OCI-LY7 (cell line): ENCODE measurements at regions not wholly inside any gene's neighbourhood (a gene's known extent, or its start where the extent isn't known, plus 50 kb on each side); places are given as distances from the start of the nearest gene placed in this dataset.

ENCODE experiments used
- BruUV-seq: library from RNA; stranded (reverse); fragments of 400-500 nt; replicated peaks from 2 replicates; lab custom pipeline; 2021; lab: Mats Ljungman, UMichigan
- CTCF ChIA-PET: fragments of 300-600 bp; sonication (Branson Sonifier 250); formaldehyde crosslinking; loops from one replicate; lab custom pipeline; 2022; ENCODE audit warnings: antibody characterized with exemption; ENCODE audit not compliant: unreplicated experiment; lab: Charles Lee
- POLR2A ChIA-PET: fragments of 300-600 bp; sonication (Branson Sonifier 250); formaldehyde crosslinking; loops from one replicate; lab custom pipeline; 2022; ENCODE audit warnings: antibody characterized with exemption; lab: Charles Lee
- DNase-seq: peaks from one replicate; pipeline ENCODE4 v3.0.0-alpha.2; 2015; ENCODE audit warnings: low spot score
- H2AFZ ChIP-seq: fragments of 200-600 bp; sonication (generic), shearing (Covaris generic); 2 replicates; pipeline ENCODE4 v1.6.1; 2014; ENCODE audit warnings: mild to moderate bottlenecking, antibody characterized with exemption, low read length, moderate library complexity
- H3K27ac ChIP-seq: fragments of 200-600 bp; sonication (generic); 2 replicates; pipeline ENCODE4 v1.5.1; 2014; ENCODE audit warnings: mixed run types, low read depth, mild to moderate bottlenecking, moderate library complexity, low read length, inconsistent platforms; ENCODE audit not compliant: poor library complexity, severe bottlenecking
- H3K36me3 ChIP-seq: fragments of 200-600 bp; sonication (generic); 2 replicates; pipeline ENCODE4 v1.6.1; 2014; ENCODE audit warnings: mild to moderate bottlenecking, antibody characterized with exemption, low read length, moderate library complexity, mixed read lengths; ENCODE audit not compliant: insufficient read depth
- H3K4me1 ChIP-seq: fragments of 200-600 bp; sonication (generic); 2 replicates; pipeline ENCODE4 v1.5.1; 2014; ENCODE audit warnings: mild to moderate bottlenecking, low read length; ENCODE audit not compliant: insufficient read depth, poor library complexity, severe bottlenecking
- H3K4me2 ChIP-seq: fragments of 200-600 bp; sonication (generic); 2 replicates; pipeline ENCODE4 v1.6.1; 2014; ENCODE audit warnings: mild to moderate bottlenecking, low read length
- H3K4me3 ChIP-seq: fragments of 200-600 bp; sonication (generic); 2 replicates; pipeline ENCODE4 v1.5.1; 2014; ENCODE audit warnings: mild to moderate bottlenecking, low read depth, low read length; ENCODE audit not compliant: poor library complexity, severe bottlenecking
- H3K79me2 ChIP-seq: fragments of 200-600 bp; sonication (generic); 2 replicates; pipeline ENCODE4 v1.6.1; 2016; ENCODE audit warnings: low read depth, mild to moderate bottlenecking, low read length, moderate library complexity, mixed read lengths; ENCODE audit not compliant: insufficient read depth
- H3K9me2 ChIP-seq: fragments of 200-600 bp; sonication (generic); 2 replicates; pipeline ENCODE4 v1.6.1; 2016; ENCODE audit warnings: mild to moderate bottlenecking, low read length, mixed read lengths; ENCODE audit not compliant: insufficient read depth
- H3K9me3 ChIP-seq: fragments of 200-600 bp; sonication (generic); 2 replicates; pipeline ENCODE4 v1.6.1; 2014; ENCODE audit warnings: mild to moderate bottlenecking, mixed run types, low read length, mixed read lengths
- H4K20me1 ChIP-seq: fragments of 200-600 bp; sonication (generic); 2 replicates; pipeline ENCODE4 v1.6.1; 2014; ENCODE audit warnings: mild to moderate bottlenecking, antibody characterized with exemption, low read length, moderate library complexity, mixed read lengths; ENCODE audit not compliant: insufficient read depth
- CTCF ChIP-seq: fragments of 200-600 bp; sonication (generic); conservative IDR thresholded peaks from 2 replicates; pipeline ENCODE4 v1.5.1; 2014; ENCODE audit warnings: mild to moderate bottlenecking, antibody characterized with exemption, low read length, moderate library complexity, mixed read lengths
- EZH2phosphoT487 ChIP-seq: fragments of 200-600 bp; sonication (generic); IDR thresholded peaks from 2 replicates; pipeline ENCODE4 v1.6.1; 2018; ENCODE audit warnings: low read depth, borderline replicate concordance, mild to moderate bottlenecking, mixed run types, antibody characterized with exemption, low read length, moderate library complexity, mixed read lengths
- intact Hi-C: fragments of 100-400 bp; cut with micrococcal nuclease; formaldehyde crosslinking; loops from one replicate; pipeline ENCODE4 v1.10.0; 2022; ENCODE audit not compliant: unreplicated experiment

GRCh38 chr4:141912831-141913230, 276.4 kb downstream of the IL15 start:
- no peaks in the 10 kb centered on the region for H3K9me2 ChIP-seq
- no TSS peak for BruUV-seq
- no peaks in the 10 kb centered on the region for H3K9me3 ChIP-seq
- H3K36me3 ChIP-seq, result no peaks in the 10 kb centered on the region
- no peak overlapping the region for H3K4me3 ChIP-seq
- no peaks in the 10 kb centered on the region for H3K79me2 ChIP-seq
- DNase-seq, result no peak
- H3K4me2 ChIP-seq, result no peak overlapping the region
- POLR2A ChIA-PET, result no interaction called here
- no peak overlapping the region for H3K27ac ChIP-seq
- TF ChIP-seq EZH2phosphoT487 (no peak), CTCF (no peak)
- intact Hi-C loops, result no loop called here
- no peaks in the 10 kb centered on the region for H3K4me1 ChIP-seq
- H2AFZ ChIP-seq, result no peak overlapping the region
- no peaks in the 10 kb centered on the region for H4K20me1 ChIP-seq
- CTCF ChIA-PET, result no interaction called here

GRCh38 chr4:141913928-141914327, 277.5 kb downstream of the IL15 start:
- no peak overlapping the region for H3K4me3 ChIP-seq
- BruUV-seq, result no TSS peak
- no peak for DNase-seq
- H3K36me3 ChIP-seq, result no peaks in the 10 kb centered on the region
- no peaks in the 10 kb centered on the region for H3K79me2 ChIP-seq
- intact Hi-C loops, result no loop called here
- no peak overlapping the region for H3K27ac ChIP-seq
- no peaks in the 10 kb centered on the region for H3K9me2 ChIP-seq
- H3K4me1 ChIP-seq, result no peaks in the 10 kb centered on the region
- H3K9me3 ChIP-seq, result no peaks in the 10 kb centered on the region
- ChIA-PET CTCF (no interaction called here), POLR2A (no interaction called here)
- H3K4me2 ChIP-seq, result no peak overlapping the region
- TF ChIP-seq EZH2phosphoT487 (no peak), CTCF (no peak)
- no peak overlapping the region for H2AFZ ChIP-seq
- no peaks in the 10 kb centered on the region for H4K20me1 ChIP-seq

GRCh38 chr4:141914746-141915145, 278.4 kb downstream of the IL15 start:
- ChIA-PET POLR2A (no interaction called here), CTCF (no interaction called here)
- intact Hi-C loops, result no loop called here
- BruUV-seq, result no TSS peak
- no peaks in the 10 kb centered on the region for H3K9me2 ChIP-seq
- no peaks in the 10 kb centered on the region for H3K79me2 ChIP-seq
- no peaks in the 10 kb centered on the region for H4K20me1 ChIP-seq
- H3K4me1 ChIP-seq, result no peaks in the 10 kb centered on the region
- no peak for DNase-seq
- H3K9me3 ChIP-seq, result no peaks in the 10 kb centered on the region
- H3K4me3 ChIP-seq, result no peak overlapping the region
- H3K36me3 ChIP-seq, result no peaks in the 10 kb centered on the region
- H3K4me2 ChIP-seq, result no peak overlapping the region
- TF ChIP-seq EZH2phosphoT487 (no peak), CTCF (no peak)
- H3K27ac ChIP-seq, result no peak overlapping the region
- H2AFZ ChIP-seq, result no peak overlapping the region
